Smooth muscle cell (in vitro differentiated cells): ENCODE measurements at regions not wholly inside any gene's neighbourhood (a gene's known extent, or its start where the extent isn't known, plus 50 kb on each side); places are given as distances from the start of the nearest gene placed in this dataset.

Experiments
- DNase-seq: peaks from one replicate; lab custom pipeline; 2025; ENCODE audit not compliant: unreplicated experiment; lab: John Stamatoyannopoulos, UW
- H2AFZ ChIP-seq: fragments of 200-600 bp; sonication (generic); 2 replicates; pipeline ENCODE4 v1.6.0; 2016; ENCODE audit warnings: antibody characterized with exemption, low read depth, mild to moderate bottlenecking
- H3F3A ChIP-seq: fragments of 200-600 bp; sonication (generic); 2 replicates; pipeline ENCODE4 v1.6.0; 2017; ENCODE audit warnings: antibody characterized with exemption, low read depth
- H3K27ac ChIP-seq: fragments of 200-600 bp; sonication (generic); 2 replicates; pipeline ENCODE4 v1.5.1; 2016; ENCODE audit warnings: low read depth, mild to moderate bottlenecking
- H3K27me3 ChIP-seq: fragments of 200-600 bp; sonication (generic); 2 replicates; pipeline ENCODE4 v1.6.1; 2016; ENCODE audit warnings: low read depth, mild to moderate bottlenecking
- H3K36me3 ChIP-seq: fragments of 200-600 bp; sonication (generic); 2 replicates; pipeline ENCODE4 v1.5.1; 2016; ENCODE audit warnings: low read depth
- H3K4me1 ChIP-seq: fragments of 200-600 bp; sonication (generic); 2 replicates; pipeline ENCODE4 v1.5.1; 2016; ENCODE audit warnings: low read depth
- H3K4me2 ChIP-seq: fragments of 200-600 bp; sonication (generic); 2 replicates; pipeline ENCODE4 v1.6.0; 2016; ENCODE audit warnings: mild to moderate bottlenecking
- H3K4me3 ChIP-seq: fragments of 200-600 bp; sonication (generic); 2 replicates; pipeline ENCODE4 v1.5.1; 2016; ENCODE audit warnings: mild to moderate bottlenecking
- H3K79me2 ChIP-seq: fragments of 200-600 bp; sonication (generic); 2 replicates; pipeline ENCODE4 v1.6.0; 2016; ENCODE audit warnings: low read depth, mild to moderate bottlenecking
- H3K9ac ChIP-seq: fragments of 200-600 bp; sonication (generic); 2 replicates; pipeline ENCODE4 v1.6.0; 2016; ENCODE audit warnings: low read depth
- H3K9me3 ChIP-seq: fragments of 200-600 bp; sonication (generic); replicated peaks from 2 replicates; pipeline ENCODE4 v1.5.1; 2016; ENCODE audit warnings: low read depth
- H4K20me1 ChIP-seq: fragments of 200-600 bp; sonication (generic); 2 replicates; pipeline ENCODE4 v1.6.0; 2016; ENCODE audit warnings: low read depth
- WGBS: methylation state at CpG from one replicate; pipeline ENCODE4 v1.1.7; 2016; ENCODE audit warnings: low lambda C conversion rate; 5-methylcytosine and 5-hydroxymethylcytosine counted together
- TF ChIP-seq, protein P1 (sequence below): fragments of 200-600 bp; sonication (generic); IDR thresholded peaks from 2 replicates; pipeline ENCODE4 v1.5.1; 2017; ENCODE audit warnings: borderline replicate concordance, mild to moderate bottlenecking, antibody characterized with exemption; ENCODE audit not compliant: insufficient read depth, poor library complexity, severe bottlenecking

DNA sequence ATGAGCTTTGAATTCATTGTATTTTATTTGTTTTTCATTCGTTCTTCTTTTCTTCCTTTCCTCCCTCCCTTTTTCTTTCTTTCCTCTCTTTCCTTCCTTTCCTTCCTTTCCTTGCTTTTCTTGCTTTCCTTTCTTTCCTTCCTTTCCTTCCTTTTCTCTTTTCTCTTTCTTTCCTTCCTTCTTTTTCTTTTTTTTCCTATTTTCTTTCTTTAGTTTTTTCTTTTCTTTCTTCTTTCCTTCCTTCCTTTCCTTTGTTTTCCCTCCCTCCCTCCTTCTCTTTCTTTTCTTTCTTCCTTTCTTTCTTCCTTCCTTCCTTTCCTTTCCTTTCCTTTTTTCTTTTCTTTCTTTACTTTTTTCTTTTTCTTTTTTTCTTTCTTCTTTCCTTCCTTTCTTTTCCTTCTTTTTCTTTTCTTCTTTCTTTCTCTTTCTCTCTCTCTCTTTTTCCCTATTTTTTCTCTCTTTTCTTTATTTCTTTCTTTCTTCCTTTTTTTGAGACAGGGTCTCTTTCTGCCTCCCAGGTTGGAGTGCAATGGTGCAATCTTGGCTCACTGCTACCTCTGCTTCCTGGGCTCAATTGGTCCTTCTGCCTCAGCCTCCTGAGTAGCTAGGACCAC is 357.1 kb upstream of the PRR16 start:
- TF ChIP-seq, protein P1, sequence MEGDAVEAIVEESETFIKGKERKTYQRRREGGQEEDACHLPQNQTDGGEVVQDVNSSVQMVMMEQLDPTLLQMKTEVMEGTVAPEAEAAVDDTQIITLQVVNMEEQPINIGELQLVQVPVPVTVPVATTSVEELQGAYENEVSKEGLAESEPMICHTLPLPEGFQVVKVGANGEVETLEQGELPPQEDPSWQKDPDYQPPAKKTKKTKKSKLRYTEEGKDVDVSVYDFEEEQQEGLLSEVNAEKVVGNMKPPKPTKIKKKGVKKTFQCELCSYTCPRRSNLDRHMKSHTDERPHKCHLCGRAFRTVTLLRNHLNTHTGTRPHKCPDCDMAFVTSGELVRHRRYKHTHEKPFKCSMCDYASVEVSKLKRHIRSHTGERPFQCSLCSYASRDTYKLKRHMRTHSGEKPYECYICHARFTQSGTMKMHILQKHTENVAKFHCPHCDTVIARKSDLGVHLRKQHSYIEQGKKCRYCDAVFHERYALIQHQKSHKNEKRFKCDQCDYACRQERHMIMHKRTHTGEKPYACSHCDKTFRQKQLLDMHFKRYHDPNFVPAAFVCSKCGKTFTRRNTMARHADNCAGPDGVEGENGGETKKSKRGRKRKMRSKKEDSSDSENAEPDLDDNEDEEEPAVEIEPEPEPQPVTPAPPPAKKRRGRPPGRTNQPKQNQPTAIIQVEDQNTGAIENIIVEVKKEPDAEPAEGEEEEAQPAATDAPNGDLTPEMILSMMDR = no peak
- H3K36me3 ChIP-seq = no peaks in the 10 kb centered on the region
- no peak overlapping the region for H3K4me2 ChIP-seq
- DNase-seq = no peak
- H3K4me1 ChIP-seq = no peaks in the 10 kb centered on the region
- H3K79me2 ChIP-seq = no peaks in the 10 kb centered on the region
- H3K27ac ChIP-seq = no peak overlapping the region
- no peaks in the 10 kb centered on the region for H3K9me3 ChIP-seq
- no peak overlapping the region for H3K9ac ChIP-seq
- H3K27me3 ChIP-seq = no peaks in the 10 kb centered on the region
- no peaks in the 10 kb centered on the region for H3F3A ChIP-seq
- 87% methylated on average over 1 of the region's 1 CpG for WGBS
- no peaks in the 10 kb centered on the region for H4K20me1 ChIP-seq
- H2AFZ ChIP-seq = no peak overlapping the region
- H3K4me3 ChIP-seq = no peak overlapping the region

DNA sequence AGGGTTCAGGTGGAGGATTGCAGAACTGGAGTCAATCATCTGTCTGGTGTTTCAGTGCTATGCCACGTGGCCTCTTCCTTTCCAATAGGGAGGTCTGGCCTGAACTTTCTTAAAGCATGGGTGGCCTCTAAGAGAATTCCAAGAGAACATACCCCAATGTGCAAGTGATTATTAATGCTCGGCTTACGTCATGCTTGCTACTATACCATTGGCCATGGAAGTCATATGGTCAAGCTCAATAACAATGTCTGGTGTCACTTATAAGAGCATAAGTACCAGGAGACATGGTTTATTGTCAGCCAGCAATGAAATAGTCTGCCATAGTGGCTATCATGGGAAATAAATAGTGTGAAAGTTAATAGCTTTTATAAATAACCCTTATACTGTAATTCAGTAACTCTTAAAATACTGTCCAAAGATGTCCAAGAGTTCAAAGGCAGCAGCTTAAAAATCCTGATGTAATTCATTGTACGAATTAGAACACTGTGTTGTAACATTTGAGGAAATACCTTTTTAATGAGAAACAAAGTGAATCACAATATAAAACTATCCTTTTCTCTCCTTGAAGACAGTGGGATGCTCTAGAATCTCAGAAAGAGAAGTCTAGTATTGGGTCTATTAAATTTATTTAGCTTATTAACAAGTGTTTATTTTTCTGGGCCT is 355.4 kb upstream of the PRR16 start:
- Histone ChIP-seq H3K4me1 (no peaks in the 10 kb centered on the region), H3K4me2 (no peak overlapping the region), H3K4me3 (no peak overlapping the region), H3K9ac (no peak overlapping the region), H2AFZ (no peak overlapping the region), H3K27ac (no peak overlapping the region), H3K27me3 (no peaks in the 10 kb centered on the region), H3K79me2 (no peaks in the 10 kb centered on the region), H3F3A (no peaks in the 10 kb centered on the region), H4K20me1 (no peaks in the 10 kb centered on the region), H3K36me3 (no peaks in the 10 kb centered on the region), H3K9me3 (no peaks in the 10 kb centered on the region)
- no peak for DNase-seq
- TF ChIP-seq, protein P1 = no peak
- WGBS = 76% methylated on average over 4 of the region's 4 CpGs

DNA sequence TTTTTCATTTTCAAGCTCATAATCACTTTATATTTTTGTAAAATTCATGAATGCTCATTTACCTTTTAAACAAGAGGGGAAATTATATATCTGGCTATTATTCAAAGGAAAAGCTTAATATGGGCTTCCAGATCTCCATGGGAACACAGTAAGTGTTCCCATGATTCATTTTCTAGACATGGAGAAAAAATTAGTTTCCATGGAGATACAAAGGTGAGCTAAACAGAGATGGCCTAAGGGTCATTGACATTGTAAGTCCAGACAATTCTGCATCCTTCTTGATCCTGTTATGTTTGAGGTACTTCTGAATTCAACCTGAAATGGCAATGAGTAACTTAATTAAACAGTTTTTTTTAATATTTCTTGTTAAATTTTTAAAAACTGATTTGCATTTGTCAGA is 341.4 kb upstream of the PRR16 start:
- no peaks in the 10 kb centered on the region for H3K9me3 ChIP-seq
- no peaks in the 10 kb centered on the region for H3F3A ChIP-seq
- H3K4me2 ChIP-seq = no peak overlapping the region
- H3K9ac ChIP-seq = no peak overlapping the region
- TF ChIP-seq, protein P1 = no peak
- H3K36me3 ChIP-seq = no peaks in the 10 kb centered on the region
- H3K4me1 ChIP-seq = no peaks in the 10 kb centered on the region
- no peak overlapping the region for H3K4me3 ChIP-seq
- H2AFZ ChIP-seq = no peak overlapping the region
- H3K27ac ChIP-seq = no peak overlapping the region
- H3K79me2 ChIP-seq = no peaks in the 10 kb centered on the region
- no peaks in the 10 kb centered on the region for H4K20me1 ChIP-seq
- no peaks in the 10 kb centered on the region for H3K27me3 ChIP-seq
- no peak for DNase-seq

DNA sequence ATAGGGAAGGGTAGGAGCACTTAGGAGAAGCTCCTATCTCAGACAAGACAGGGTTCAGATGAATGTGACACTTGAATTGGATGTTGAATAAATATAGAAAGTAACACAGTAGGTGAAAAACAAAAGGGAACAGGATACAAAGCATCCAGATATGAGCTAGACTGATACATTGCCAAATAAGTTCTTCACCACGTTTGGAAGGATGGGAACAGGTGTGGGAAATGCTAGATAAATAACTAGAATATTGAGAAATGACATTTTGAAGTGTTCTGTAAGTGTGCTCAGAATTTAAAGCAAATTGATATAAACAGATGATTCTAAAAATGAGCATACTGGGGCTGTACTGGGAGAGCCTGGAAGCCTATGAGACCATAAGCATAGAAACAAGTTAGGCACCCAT is 340.1 kb upstream of the PRR16 start:
- no peak overlapping the region for H2AFZ ChIP-seq
- H3K27me3 ChIP-seq = no peaks in the 10 kb centered on the region
- H3K4me2 ChIP-seq = no peak overlapping the region
- H3K79me2 ChIP-seq = no peaks in the 10 kb centered on the region
- no peak for DNase-seq
- H3K27ac ChIP-seq = no peak overlapping the region
- no peaks in the 10 kb centered on the region for H3F3A ChIP-seq
- no peaks in the 10 kb centered on the region for H4K20me1 ChIP-seq
- WGBS = 72% methylated on average over 1 of the region's 1 CpG
- no peak overlapping the region for H3K9ac ChIP-seq
- no peaks in the 10 kb centered on the region for H3K4me1 ChIP-seq
- no peaks in the 10 kb centered on the region for H3K9me3 ChIP-seq
- H3K4me3 ChIP-seq = no peak overlapping the region
- H3K36me3 ChIP-seq = no peaks in the 10 kb centered on the region
- TF ChIP-seq, protein P1 = no peak
